Fibroblast of skin of abdomen (primary cell): ENCODE measurements at regions not wholly inside any gene's neighbourhood (a gene's known extent, or its start where the extent isn't known, plus 50 kb on each side); places are given as distances from the start of the nearest gene placed in this dataset.
"Not testable (repeated sequence)": the region's sequence is repeated elsewhere in the genome, so short reads cannot be mapped to it uniquely, and the experiment has no call there.

Source experiments
- DNase-seq: peaks from one replicate; pipeline ENCODE4 v3.0.0-alpha.2; 2013

GRCh38 chr14:41285186-41285748, 321.4 kb upstream of the LRFN5 start:
- DNase-seq = peak; percentile 24

- DNase-seq = peak; percentile 0
Measured at GRCh38 chr14:41280745-41281144, 325.9 kb upstream of the LRFN5 start.

GRCh38 chr14:41277450-41277849, 329.2 kb upstream of the LRFN5 start:
- no peak for DNase-seq

- DNase-seq = no peak
Measured at GRCh38 chr14:41257476-41257875, 349.2 kb upstream of the LRFN5 start.

GRCh38 chr14:41235466-41235865, 371.2 kb upstream of the LRFN5 start:
- DNase-seq = no peak

- DNase-seq = no peak
Measured at GRCh38 chr14:41230683-41231082, 376.0 kb upstream of the LRFN5 start.

- no peak for DNase-seq
Measured at GRCh38 chr14:41229824-41230223, 376.9 kb upstream of the LRFN5 start.

- no peak for DNase-seq
Measured at GRCh38 chr14:41225433-41225832, 381.2 kb upstream of the LRFN5 start.

- no peak for DNase-seq
Measured at GRCh38 chr14:41222581-41222980, 384.1 kb upstream of the LRFN5 start.

- not testable (repeated sequence) for DNase-seq
Measured at GRCh38 chr14:41214978-41215377, 391.7 kb upstream of the LRFN5 start.

GRCh38 chr14:41201696-41202095, 405.0 kb upstream of the LRFN5 start:
- DNase-seq = no peak

GRCh38 chr14:41187868-41188267, 418.8 kb upstream of the LRFN5 start:
- no peak for DNase-seq

GRCh38 chr14:41171045-41171444, 435.6 kb upstream of the LRFN5 start:
- no peak for DNase-seq

- DNase-seq = no peak
Measured at GRCh38 chr14:41167040-41167439, 439.6 kb upstream of the LRFN5 start.

- no peak for DNase-seq
Measured at GRCh38 chr14:41154143-41154807, 452.4 kb upstream of the LRFN5 start.

GRCh38 chr14:41146391-41146790, 460.3 kb upstream of the LRFN5 start:
- no peak for DNase-seq

- no peak for DNase-seq
Measured at GRCh38 chr14:41144370-41144769, 462.3 kb upstream of the LRFN5 start.

GRCh38 chr14:41137741-41138140, 468.9 kb upstream of the LRFN5 start:
- DNase-seq = no peak

- DNase-seq = no peak
Measured at GRCh38 chr14:41130274-41130673, 476.4 kb upstream of the LRFN5 start.

- no peak for DNase-seq
Measured at GRCh38 chr14:41120402-41120801, 486.3 kb upstream of the LRFN5 start.

GRCh38 chr14:41096131-41096530, 510.5 kb upstream of the LRFN5 start:
- DNase-seq = no peak

- DNase-seq = no peak
Measured at GRCh38 chr14:41087056-41087455, 519.6 kb upstream of the LRFN5 start.

GRCh38 chr14:41073544-41073943, 533.1 kb upstream of the LRFN5 start:
- no peak for DNase-seq

- no peak for DNase-seq
Measured at GRCh38 chr14:41072776-41073175, 533.9 kb upstream of the LRFN5 start.

- DNase-seq = no peak
Measured at GRCh38 chr14:41071351-41071750, 535.3 kb upstream of the LRFN5 start.
